IPS DF 6.9 (cell line): ENCODE measurements at regions not wholly inside any gene's neighbourhood (a gene's known extent, or its start where the extent isn't known, plus 50 kb on each side); places are given as distances from the start of the nearest gene placed in this dataset.

Experiments
- DNase-seq: peaks from one replicate; pipeline ENCODE4 v3.0.0-alpha.2; 2013; ENCODE audit warnings: low read depth, low spot score
- H3K27ac ChIP-seq: one replicate; pipeline ENCODE4 v1.5.1; 2013; ENCODE audit warnings: low read length, control low read depth
- H3K27me3 ChIP-seq: 2 replicates; pipeline ENCODE4 v1.6.1; 2013; ENCODE audit warnings: mild to moderate bottlenecking, low read length; ENCODE audit not compliant: control insufficient read depth, insufficient read depth
- H3K36me3 ChIP-seq: 2 replicates; pipeline ENCODE4 v1.6.1; 2013; ENCODE audit warnings: low read length; ENCODE audit not compliant: control insufficient read depth, insufficient read depth
- H3K4me1 ChIP-seq: 2 replicates; pipeline ENCODE4 v1.6.1; 2013; ENCODE audit warnings: low read length; ENCODE audit not compliant: control insufficient read depth, insufficient read depth
- H3K4me3 ChIP-seq: 2 replicates; pipeline ENCODE4 v1.5.1; 2013; ENCODE audit warnings: mild to moderate bottlenecking, low read length
- H3K9me3 ChIP-seq: 2 replicates; pipeline ENCODE4 v1.6.1; 2013; ENCODE audit warnings: low read length, inconsistent platforms; ENCODE audit not compliant: control insufficient read depth, insufficient read depth
- WGBS: extraction: QIAGEN DNeasy Blood & Tissue Kit; methylation state at CpG from one replicate; pipeline ENCODE4 v1.1.7; 2013; ENCODE audit warnings: mixed read lengths, missing lambda C conversion rate; ENCODE audit not compliant: insufficient read length, insufficient coverage; 5-methylcytosine and 5-hydroxymethylcytosine counted together

GRCh38 chr3:55246033-55246432, 241.1 kb downstream of the WNT5A start:
- Histone ChIP-seq H3K4me1 (no peaks in the 10 kb centered on the region), H3K27ac (no peak overlapping the region), H3K9me3 (no peaks in the 10 kb centered on the region), H3K27me3 (no peaks in the 10 kb centered on the region), H3K4me3 (no peak overlapping the region), H3K36me3 (no peaks in the 10 kb centered on the region)
- DNase-seq, result no peak
- WGBS, result no CpG with 5 or more reads among the region's 5 CpGs

- Histone ChIP-seq H3K4me1 (no peaks in the 10 kb centered on the region), H3K27ac (no peak overlapping the region), H3K36me3 (no peaks in the 10 kb centered on the region), H3K4me3 (no peak overlapping the region), H3K9me3 (no peaks in the 10 kb centered on the region), H3K27me3 (no peaks in the 10 kb centered on the region)
- no peak for DNase-seq
- no CpG with 5 or more reads among the region's 2 CpGs for WGBS
Measured at GRCh38 chr3:55245351-55245750, 241.8 kb downstream of the WNT5A start.

GRCh38 chr3:55244247-55244646, 242.9 kb downstream of the WNT5A start:
- H3K27ac ChIP-seq, result no peak overlapping the region
- H3K36me3 ChIP-seq, result no peaks in the 10 kb centered on the region
- no CpG with 5 or more reads among the region's 1 CpG for WGBS
- no peaks in the 10 kb centered on the region for H3K27me3 ChIP-seq
- no peak overlapping the region for H3K4me3 ChIP-seq
- H3K9me3 ChIP-seq, result no peaks in the 10 kb centered on the region
- no peaks in the 10 kb centered on the region for H3K4me1 ChIP-seq
- no peak for DNase-seq

GRCh38 chr3:55243678-55244077, 243.4 kb downstream of the WNT5A start:
- H3K27me3 ChIP-seq, result no peaks in the 10 kb centered on the region
- no CpG with 5 or more reads among the region's 9 CpGs for WGBS
- H3K9me3 ChIP-seq, result no peaks in the 10 kb centered on the region
- DNase-seq, result no peak
- no peaks in the 10 kb centered on the region for H3K4me1 ChIP-seq
- H3K27ac ChIP-seq, result no peak overlapping the region
- no peaks in the 10 kb centered on the region for H3K36me3 ChIP-seq
- no peak overlapping the region for H3K4me3 ChIP-seq

GRCh38 chr3:55242921-55243320, 244.2 kb downstream of the WNT5A start:
- Histone ChIP-seq H3K27ac (no peak overlapping the region), H3K27me3 (no peaks in the 10 kb centered on the region), H3K9me3 (no peaks in the 10 kb centered on the region), H3K4me1 (no peaks in the 10 kb centered on the region), H3K36me3 (no peaks in the 10 kb centered on the region), H3K4me3 (no peak overlapping the region)
- no peak for DNase-seq
- WGBS, result no CpG with 5 or more reads among the region's 4 CpGs

GRCh38 chr3:55241098-55241497, 246.0 kb downstream of the WNT5A start:
- no CpG with 5 or more reads among the region's 3 CpGs for WGBS
- H3K4me1 ChIP-seq, result no peaks in the 10 kb centered on the region
- no peak overlapping the region for H3K27ac ChIP-seq
- no peaks in the 10 kb centered on the region for H3K36me3 ChIP-seq
- H3K27me3 ChIP-seq, result no peaks in the 10 kb centered on the region
- no peak for DNase-seq
- no peaks in the 10 kb centered on the region for H3K9me3 ChIP-seq
- H3K4me3 ChIP-seq, result no peak overlapping the region

- no peak for DNase-seq
Measured at GRCh38 chr3:55235416-55235815, 251.7 kb downstream of the WNT5A start.

GRCh38 chr3:55226696-55227095, 260.4 kb downstream of the WNT5A start:
- no peak overlapping the region for H3K4me3 ChIP-seq
- DNase-seq, result no peak
- no peaks in the 10 kb centered on the region for H3K9me3 ChIP-seq
- no CpG with 5 or more reads among the region's 5 CpGs for WGBS
- no peak overlapping the region for H3K27ac ChIP-seq
- H3K4me1 ChIP-seq, result no peaks in the 10 kb centered on the region
- H3K27me3 ChIP-seq, result no peaks in the 10 kb centered on the region
- H3K36me3 ChIP-seq, result no peaks in the 10 kb centered on the region

More at GRCh38 chr3:55235416-55235815, 251.7 kb downstream of the WNT5A start:
- H3K27ac ChIP-seq, result no peak overlapping the region
- no peak overlapping the region for H3K4me3 ChIP-seq
- H3K27me3 ChIP-seq, result no peaks in the 10 kb centered on the region
- H3K4me1 ChIP-seq, result no peaks in the 10 kb centered on the region
- no peaks in the 10 kb centered on the region for H3K36me3 ChIP-seq
- H3K9me3 ChIP-seq, result no peaks in the 10 kb centered on the region

- H3K36me3 ChIP-seq, result no peaks in the 10 kb centered on the region
- DNase-seq, result no peak
- no peak overlapping the region for H3K27ac ChIP-seq
- no peaks in the 10 kb centered on the region for H3K4me1 ChIP-seq
- H3K4me3 ChIP-seq, result no peak overlapping the region
- no peaks in the 10 kb centered on the region for H3K27me3 ChIP-seq
- WGBS, result no CpG with 5 or more reads among the region's 1 CpG
- H3K9me3 ChIP-seq, result no peaks in the 10 kb centered on the region
Measured at GRCh38 chr3:55218577-55218976, 268.5 kb downstream of the WNT5A start.

GRCh38 chr3:55207744-55208143, 279.4 kb downstream of the WNT5A start:
- DNase-seq, result no peak
- no peak overlapping the region for H3K4me3 ChIP-seq
- H3K36me3 ChIP-seq, result no peaks in the 10 kb centered on the region
- no peaks in the 10 kb centered on the region for H3K27me3 ChIP-seq
- no peak overlapping the region for H3K27ac ChIP-seq
- H3K9me3 ChIP-seq, result no peaks in the 10 kb centered on the region
- H3K4me1 ChIP-seq, result no peaks in the 10 kb centered on the region

- H3K9me3 ChIP-seq, result no peaks in the 10 kb centered on the region; the same call in 1 of the 2 replicates
- DNase-seq, result no peak
- no peaks in the 10 kb centered on the region; the same call in 1 of the 2 replicates for H3K4me1 ChIP-seq
- no peak overlapping the region for H3K27ac ChIP-seq
- no peaks in the 10 kb centered on the region for H3K36me3 ChIP-seq
- no CpG with 5 or more reads among the region's 1 CpG for WGBS
- no peaks in the 10 kb centered on the region for H3K27me3 ChIP-seq
- no peak overlapping the region for H3K4me3 ChIP-seq
Measured at GRCh38 chr3:55205990-55206389, 278.1 kb upstream of the LRTM1 start.
